CD14-positive monocyte (primary cell): ENCODE measurements at regions not wholly inside any gene's neighbourhood (a gene's known extent, or its start where the extent isn't known, plus 50 kb on each side); places are given as distances from the start of the nearest gene placed in this dataset.
A peak's percentile ranks its signal among the peaks of the same experiment; 100 is the strongest.
"Not testable (repeated sequence)": the region's sequence is repeated elsewhere in the genome, so short reads cannot be mapped to it uniquely, and the experiment has no call there.

Experiments
- DNase-seq, 3 donors: peaks; one replicate each; pipeline ENCODE4 v3.0.0-alpha.2; 2011 to 2022
- H2AFZ ChIP-seq: 2 replicates; pipeline ENCODE4 v1.6.0; 2012; ENCODE audit warnings: mild to moderate bottlenecking, low read depth, low read length, inconsistent platforms; ENCODE audit not compliant: insufficient read depth, poor library complexity, severe bottlenecking
- H3K27ac ChIP-seq, 2 donors: 1 replicate in 1 of 2; 2 replicates in 1 of 2; pipeline ENCODE4 v1.5.1; 2012 to 2013; ENCODE audit warnings: low read length in 2 of 2, control low read depth in 1 of 2, inconsistent platforms in 1 of 2, low read depth in 1 of 2, mild to moderate bottlenecking in 1 of 2
- H3K27me3 ChIP-seq, 2 donors: one replicate each; pipeline versions ENCODE4 v1.6.0 to v1.6.1; 2011 to 2013; ENCODE audit warnings: low read length in 2 of 2; ENCODE audit not compliant: control insufficient read depth in 2 of 2, insufficient read depth in 2 of 2
- H3K36me3 ChIP-seq, 2 donors: replicated peaks in 1 of 2; 1 replicate in 1 of 2; 2 replicates in 1 of 2; pipeline versions ENCODE4 v1.5.1 to v1.6.1; 2012 to 2013; ENCODE audit warnings: low read length in 2 of 2, control low read depth in 1 of 2, inconsistent platforms in 1 of 2, mild to moderate bottlenecking in 1 of 2; ENCODE audit not compliant: insufficient read depth in 2 of 2, control insufficient read depth in 1 of 2
- H3K4me1 ChIP-seq, 2 donors: 1 replicate in 1 of 2; 2 replicates in 1 of 2; pipeline versions ENCODE4 v1.5.1 to v1.6.1; 2012 to 2013; ENCODE audit warnings: low read length in 2 of 2, control low read depth in 1 of 2, inconsistent platforms in 1 of 2, mild to moderate bottlenecking in 1 of 2, moderate library complexity in 1 of 2; ENCODE audit not compliant: insufficient read depth in 2 of 2, control insufficient read depth in 1 of 2
- H3K4me2 ChIP-seq: replicated peaks from 2 replicates; pipeline ENCODE3; 2012; ENCODE audit warnings: low read length, moderate library complexity, mild to moderate bottlenecking; ENCODE audit not compliant: poor library complexity, severe bottlenecking; ENCODE audit errors: extremely low read depth
- H3K4me3 ChIP-seq, 3 experiments: fragments of 200-600 bp in 1 of 3; sonication (generic) in 1 of 3; replicated peaks in 1 of 3; 1 replicate in 2 of 3; 2 replicates in 1 of 3; pipeline ENCODE4 v1.5.1; 2011 to 2013; ENCODE audit warnings: low read length in 3 of 3, mild to moderate bottlenecking in 3 of 3, control low read depth in 2 of 3, low read depth in 2 of 3, inconsistent platforms in 1 of 3, moderate library complexity in 1 of 3
- H3K79me2 ChIP-seq: 2 replicates; pipeline ENCODE4 v1.6.0; 2012; ENCODE audit warnings: mild to moderate bottlenecking, control low read depth, inconsistent platforms, low read length, moderate library complexity; ENCODE audit not compliant: insufficient read depth
- H3K9ac ChIP-seq: 2 replicates; pipeline ENCODE4 v1.6.0; 2017; ENCODE audit warnings: low read length, mild to moderate bottlenecking; ENCODE audit not compliant: insufficient read depth, poor library complexity, severe bottlenecking
- H3K9me3 ChIP-seq, 2 donors: replicated peaks in 1 of 2; 1 replicate in 1 of 2; 2 replicates in 1 of 2; pipeline versions ENCODE4 v1.5.1 to v1.6.1; 2012 to 2013; ENCODE audit warnings: low read length in 2 of 2, control low read depth in 1 of 2; ENCODE audit not compliant: control insufficient read depth in 1 of 2, insufficient read depth in 1 of 2
- H4K20me1 ChIP-seq: 2 replicates; pipeline ENCODE4 v1.6.0; 2012; ENCODE audit warnings: mild to moderate bottlenecking, low read length, control low read depth, moderate library complexity; ENCODE audit not compliant: insufficient read depth
- H3K27ac Mint-ChIP-seq, 7 donors: one replicate each; pipeline ENCODE4 v1.8.0; 2020; ENCODE audit warnings: mild to moderate bottlenecking in 7 of 7, mixed read lengths in 7 of 7, moderate library complexity in 6 of 7, inconsistent platforms in 2 of 7
- H3K27me3 Mint-ChIP-seq, 3 donors: one replicate each; pipeline ENCODE4 v1.8.0; 2021 to 2022; ENCODE audit warnings: low read depth in 3 of 3, mild to moderate bottlenecking in 3 of 3, mixed read lengths in 3 of 3, moderate library complexity in 3 of 3, inconsistent platforms in 1 of 3
- H3K36me3 Mint-ChIP-seq, 2 donors: one replicate each; pipeline ENCODE4 v1.8.0; 2020; ENCODE audit warnings: mixed read lengths in 2 of 2, inconsistent platforms in 1 of 2, mild to moderate bottlenecking in 1 of 2
- H3K4me1 Mint-ChIP-seq: one replicate; pipeline ENCODE4 v1.8.0; 2020; ENCODE audit warnings: mild to moderate bottlenecking, mixed read lengths
- H3K4me3 Mint-ChIP-seq, 2 donors: one replicate each; pipeline ENCODE4 v1.8.0; 2020; ENCODE audit warnings: mild to moderate bottlenecking in 2 of 2, mixed read lengths in 2 of 2, moderate library complexity in 1 of 2
- H3K9me3 Mint-ChIP-seq, 7 donors: one replicate each; pipeline ENCODE4 v1.8.0; 2020 to 2022; ENCODE audit warnings: mixed read lengths in 7 of 7, mild to moderate bottlenecking in 6 of 7, moderate library complexity in 6 of 7, inconsistent platforms in 2 of 7
- WGBS: methylation state at CpG from one replicate; pipeline ENCODE4 v1.1.5; 2013; ENCODE audit warnings: missing lambda C conversion rate; ENCODE audit not compliant: insufficient coverage; 5-methylcytosine and 5-hydroxymethylcytosine counted together
- intact Hi-C, 2 donors: fragments of 100-400 bp; cut with micrococcal nuclease; formaldehyde crosslinking; loops; one replicate each; pipeline versions ENCODE4 v1.15.0 to v1.15.1; 2023
- TF ChIP-seq, protein P1 (sequence below): fragments of 200-600 bp; IDR thresholded peaks from one replicate; pipeline ENCODE4 v1.8.0; 2022; ENCODE audit warnings: antibody characterized with exemption, mild to moderate bottlenecking

DNA sequence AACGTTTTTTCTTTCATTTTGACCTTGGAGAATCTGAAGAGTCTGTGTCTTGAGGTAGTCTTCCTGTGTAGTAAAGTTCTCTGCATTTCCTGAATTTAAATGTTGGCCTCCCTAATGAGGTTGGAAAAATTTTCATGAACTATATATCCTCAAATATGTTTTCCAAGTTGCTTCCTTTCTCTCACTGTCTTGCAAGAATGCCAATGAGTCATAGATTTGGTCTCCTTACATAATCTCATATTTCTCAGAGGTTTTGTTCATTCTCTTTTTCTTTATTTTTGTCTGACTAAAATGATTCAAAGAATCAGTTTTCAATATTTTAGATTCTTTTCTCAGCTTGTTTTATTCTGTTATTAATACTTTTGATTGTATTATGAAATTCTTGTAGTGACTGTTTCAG lies 87.6 kb downstream of the DRAM2 start:
- peaks cover 10 to 21% (median 20%) of the 10 kb centered on the region in 3 donors for H3K27me3 Mint-ChIP-seq
- no peak overlapping the region for H2AFZ ChIP-seq
- H3K9me3 ChIP-seq = no peaks in the 10 kb centered on the region
- no peaks in the 10 kb centered on the region for H4K20me1 ChIP-seq
- H3K27ac ChIP-seq = no peak overlapping the region
- H3K4me3 ChIP-seq = no peak overlapping the region
- H3K36me3 ChIP-seq = no peaks in the 10 kb centered on the region
- TF ChIP-seq, protein P1, sequence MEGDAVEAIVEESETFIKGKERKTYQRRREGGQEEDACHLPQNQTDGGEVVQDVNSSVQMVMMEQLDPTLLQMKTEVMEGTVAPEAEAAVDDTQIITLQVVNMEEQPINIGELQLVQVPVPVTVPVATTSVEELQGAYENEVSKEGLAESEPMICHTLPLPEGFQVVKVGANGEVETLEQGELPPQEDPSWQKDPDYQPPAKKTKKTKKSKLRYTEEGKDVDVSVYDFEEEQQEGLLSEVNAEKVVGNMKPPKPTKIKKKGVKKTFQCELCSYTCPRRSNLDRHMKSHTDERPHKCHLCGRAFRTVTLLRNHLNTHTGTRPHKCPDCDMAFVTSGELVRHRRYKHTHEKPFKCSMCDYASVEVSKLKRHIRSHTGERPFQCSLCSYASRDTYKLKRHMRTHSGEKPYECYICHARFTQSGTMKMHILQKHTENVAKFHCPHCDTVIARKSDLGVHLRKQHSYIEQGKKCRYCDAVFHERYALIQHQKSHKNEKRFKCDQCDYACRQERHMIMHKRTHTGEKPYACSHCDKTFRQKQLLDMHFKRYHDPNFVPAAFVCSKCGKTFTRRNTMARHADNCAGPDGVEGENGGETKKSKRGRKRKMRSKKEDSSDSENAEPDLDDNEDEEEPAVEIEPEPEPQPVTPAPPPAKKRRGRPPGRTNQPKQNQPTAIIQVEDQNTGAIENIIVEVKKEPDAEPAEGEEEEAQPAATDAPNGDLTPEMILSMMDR = no peak
- H3K9me3 Mint-ChIP-seq = peaks cover 12 to 32% (median 15%) of the 10 kb centered on the region in 7 donors
- no peak overlapping the region for H3K9ac ChIP-seq
- H3K27ac Mint-ChIP-seq = no peak overlapping the region
- H3K79me2 ChIP-seq = no peaks in the 10 kb centered on the region
- intact Hi-C loops = no loop called here
- H3K4me2 ChIP-seq = no peak overlapping the region
- no peak for DNase-seq
- H3K4me3 Mint-ChIP-seq = peak overlapping the region in 1 of 2 donors; percentile 1
- H3K4me1 Mint-ChIP-seq = no peaks in the 10 kb centered on the region
- peaks cover 5 to 9% of the 10 kb centered on the region in 2 donors for H3K27me3 ChIP-seq
- no peaks in the 10 kb centered on the region for H3K36me3 Mint-ChIP-seq
- no peaks in the 10 kb centered on the region for H3K4me1 ChIP-seq
- WGBS = no CpG with 5 or more reads among the region's 1 CpG

DNA sequence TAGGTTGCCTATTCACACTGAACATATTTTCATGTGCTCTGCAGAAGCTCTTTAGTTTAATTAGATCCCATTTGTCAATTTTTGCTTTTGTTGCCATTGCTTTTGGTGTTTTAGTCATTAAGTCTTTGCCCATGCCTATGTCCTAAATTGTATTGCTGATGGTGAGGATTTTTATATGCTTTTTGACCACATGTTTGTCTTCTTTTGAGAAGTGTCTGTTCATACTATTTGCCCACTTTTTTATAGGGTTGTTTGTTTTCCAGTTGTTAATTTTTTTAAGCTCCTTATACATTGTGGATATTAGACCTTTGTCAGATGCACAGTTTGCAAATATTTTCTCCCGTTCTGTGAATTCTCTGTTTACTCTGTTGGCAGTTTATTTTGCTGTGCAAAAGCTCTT lies 84.5 kb upstream of the LRIF1 start:
- not testable (repeated sequence) for H4K20me1 ChIP-seq, H3K4me3 ChIP-seq, DNase-seq, H3K4me3 Mint-ChIP-seq, H3K4me1 Mint-ChIP-seq, H3K27ac Mint-ChIP-seq, H2AFZ ChIP-seq, H3K36me3 ChIP-seq, H3K4me2 ChIP-seq, H3K27ac ChIP-seq, H3K79me2 ChIP-seq, H3K9ac ChIP-seq, H3K9me3 ChIP-seq, H3K4me1 ChIP-seq, H3K36me3 Mint-ChIP-seq
- peaks cover 13 to 16% of the 10 kb centered on the region in 2 donors for H3K27me3 ChIP-seq
- H3K27me3 Mint-ChIP-seq = peaks cover 7 to 21% (median 16%) of the 10 kb centered on the region in 3 donors
- H3K9me3 Mint-ChIP-seq = peaks cover 0 to 24% (median 6%) of the 10 kb centered on the region in 7 donors
- intact Hi-C loops = loop anchor here in 1 of 2 donors (5.0 kb wide), 1 partner anchor 734 kb away; no protein-coding TSS in a partner anchor
- no CpG with 5 or more reads among the region's 1 CpG for WGBS
